BJ (cell line): ENCODE measurements at regions not wholly inside any gene's neighbourhood (a gene's known extent, or its start where the extent isn't known, plus 50 kb on each side); places are given as distances from the start of the nearest gene placed in this dataset.

ENCODE experiments used
- CTCF ChIA-PET: fragments of 350-600 bp; formaldehyde crosslinking; extraction: SDS; loops from one replicate; lab custom pipeline; 2021; ENCODE audit warnings: antibody characterized with exemption, inconsistent platforms; lab: Yijun Ruan, JAX
- POLR2A ChIA-PET: fragments of 300-600 bp; sonication (Branson Sonifier 250); formaldehyde crosslinking; extraction: SDS; loops from one replicate; lab custom pipeline; 2021; ENCODE audit warnings: antibody characterized with exemption; lab: Charles Lee
- DNase-seq: peaks from one replicate; pipeline ENCODE4 v3.0.0-alpha.2; 2011; ENCODE audit warnings: low read depth
- H3K27me3 ChIP-seq: 2 replicates; pipeline ENCODE4 v1.6.0; 2011; ENCODE audit warnings: low read length; ENCODE audit not compliant: control insufficient read depth, insufficient read depth
- H3K36me3 ChIP-seq: 2 replicates; pipeline ENCODE4 v1.5.1; 2011; ENCODE audit warnings: low read length; ENCODE audit not compliant: control insufficient read depth, insufficient read depth
- H3K4me3 ChIP-seq: 2 replicates; pipeline ENCODE4 v1.5.1; 2011; ENCODE audit warnings: low read depth, mild to moderate bottlenecking, control low read depth, low read length
- CTCF ChIP-seq: IDR thresholded peaks from 2 replicates; pipeline ENCODE4 v1.5.1; 2011; ENCODE audit warnings: low read depth, mild to moderate bottlenecking, control low read depth, inconsistent platforms, low read length, moderate library complexity; ENCODE audit not compliant: insufficient read depth

- POLR2A ChIA-PET: no interaction called here
- CTCF ChIA-PET: no interaction called here
Measured at GRCh38 chr13:86714495-86714894, 915.3 kb upstream of the SLITRK6 start.

GRCh38 chr13:86725105-86725504 lies 925.9 kb upstream of the SLITRK6 start:
- CTCF ChIA-PET: no interaction called here
- Histone ChIP-seq H3K36me3 (no peaks in the 10 kb centered on the region), H3K27me3 (no peaks in the 10 kb centered on the region), H3K4me3 (no peak overlapping the region)
- POLR2A ChIA-PET: no interaction called here
- DNase-seq: no peak
- no peak for TF ChIP-seq CTCF

More at GRCh38 chr13:86714495-86714894, 915.3 kb upstream of the SLITRK6 start:
- no peak for TF ChIP-seq CTCF
- Histone ChIP-seq H3K4me3 (no peak overlapping the region), H3K27me3 (no peaks in the 10 kb centered on the region), H3K36me3 (no peaks in the 10 kb centered on the region)
- no peak for DNase-seq

- ChIA-PET POLR2A (no interaction called here), CTCF (no interaction called here)
- no peak for DNase-seq
- no peaks in the 10 kb centered on the region for H3K27me3 ChIP-seq
- no peak overlapping the region for H3K4me3 ChIP-seq
- no peaks in the 10 kb centered on the region for H3K36me3 ChIP-seq
- no peak for TF ChIP-seq CTCF
Measured at GRCh38 chr13:86729206-86729605, 930.0 kb upstream of the SLITRK6 start.

GRCh38 chr13:86731987-86732386 lies 932.8 kb upstream of the SLITRK6 start:
- CTCF ChIA-PET: no interaction called here
- POLR2A ChIA-PET: no interaction called here

GRCh38 chr13:86737334-86737932 lies 933.7 kb upstream of the SLITRK5 start:
- Histone ChIP-seq H3K27me3 (no peaks in the 10 kb centered on the region), H3K36me3 (no peaks in the 10 kb centered on the region), H3K4me3 (no peak overlapping the region)
- TF ChIP-seq CTCF: no peak
- no peak for DNase-seq
- ChIA-PET POLR2A (no interaction called here), CTCF (interaction anchor here (0.8 kb wide), 1 partner anchor 537 kb away, joined by 3 read pairs; no protein-coding TSS in a partner anchor)

More at GRCh38 chr13:86731987-86732386, 932.8 kb upstream of the SLITRK6 start:
- DNase-seq: no peak
- no peaks in the 10 kb centered on the region for H3K27me3 ChIP-seq
- no peak overlapping the region for H3K4me3 ChIP-seq
- no peaks in the 10 kb centered on the region for H3K36me3 ChIP-seq
- no peak for TF ChIP-seq CTCF
